SH-SY5Y (cell line): ENCODE measurements at regions not wholly inside any gene's neighbourhood (a gene's known extent, or its start where the extent isn't known, plus 50 kb on each side); places are given as distances from the start of the nearest gene placed in this dataset.

ENCODE experiments used
- GATA2 ChIP-seq: IDR thresholded peaks from 2 replicates; pipeline ENCODE4 v1.6.1; 2011; ENCODE audit warnings: mild to moderate bottlenecking, low read depth, low read length
- GATA3 ChIP-seq: IDR thresholded peaks from 2 replicates; pipeline ENCODE4 v1.6.1; 2011; ENCODE audit warnings: low read depth, mild to moderate bottlenecking, low read length, moderate library complexity

DNA sequence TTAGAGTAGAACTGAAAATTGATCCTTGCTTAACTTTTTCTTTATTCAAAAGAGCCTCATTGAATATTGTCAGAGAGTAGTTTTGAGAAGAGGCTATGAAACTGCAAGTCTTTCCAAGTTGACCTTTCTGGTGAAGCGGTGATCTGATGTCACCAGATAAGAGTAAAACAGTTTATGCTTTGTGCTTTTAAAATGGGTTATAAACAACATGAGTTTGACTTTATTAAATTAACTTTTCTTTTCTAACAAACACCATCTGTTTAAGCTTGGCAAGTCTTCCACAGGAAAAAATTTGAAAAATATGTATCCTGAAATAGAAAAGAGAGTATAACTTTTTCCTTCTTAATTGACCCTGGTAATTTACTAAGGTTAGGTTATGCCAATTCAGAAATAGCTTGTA is 408.7 kb upstream of the NOVA1 start:
- TF ChIP-seq GATA2 (no peak), GATA3 (no peak)

DNA sequence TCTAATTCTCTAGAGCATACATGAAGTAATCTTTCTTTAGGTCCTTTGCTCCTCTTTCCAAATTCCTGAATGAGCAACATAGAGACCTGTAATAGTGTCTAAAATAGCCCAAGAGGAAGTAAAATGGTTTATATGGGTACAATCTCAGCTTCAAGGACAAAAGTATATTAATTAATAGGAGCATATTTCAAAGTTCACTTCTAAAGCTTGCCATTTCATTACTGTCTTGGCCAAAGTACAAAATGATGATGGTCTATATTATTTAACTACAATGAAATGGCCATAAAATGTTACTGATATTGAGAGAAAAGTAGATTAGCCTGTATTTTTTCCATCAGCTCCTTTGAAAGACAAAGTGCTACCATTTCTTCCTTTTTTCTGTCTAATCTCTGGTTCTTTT is 410.4 kb upstream of the NOVA1 start:
- no peak for TF ChIP-seq GATA3
- no peak for TF ChIP-seq GATA2

DNA sequence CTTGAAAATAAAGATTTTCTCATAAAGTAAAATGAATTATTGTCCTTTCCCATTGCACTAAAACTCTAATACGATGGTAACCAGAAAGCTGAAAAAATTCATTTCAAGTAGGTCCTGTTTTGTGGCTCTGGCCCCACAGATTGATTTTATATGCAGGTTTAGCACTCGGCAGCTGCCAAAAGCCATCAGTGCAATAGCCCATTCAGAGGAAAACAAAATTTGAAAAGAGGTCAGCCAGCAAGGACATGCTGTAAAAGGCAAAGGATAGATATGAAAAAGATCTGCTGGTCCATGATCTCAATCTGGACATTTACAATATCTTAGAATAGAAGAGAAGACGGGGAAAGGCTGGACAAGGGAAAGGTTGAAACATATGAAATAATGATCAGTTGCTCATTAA is 414.8 kb upstream of the NOVA1 start:
- TF ChIP-seq GATA2 (no peak), GATA3 (no peak)

DNA sequence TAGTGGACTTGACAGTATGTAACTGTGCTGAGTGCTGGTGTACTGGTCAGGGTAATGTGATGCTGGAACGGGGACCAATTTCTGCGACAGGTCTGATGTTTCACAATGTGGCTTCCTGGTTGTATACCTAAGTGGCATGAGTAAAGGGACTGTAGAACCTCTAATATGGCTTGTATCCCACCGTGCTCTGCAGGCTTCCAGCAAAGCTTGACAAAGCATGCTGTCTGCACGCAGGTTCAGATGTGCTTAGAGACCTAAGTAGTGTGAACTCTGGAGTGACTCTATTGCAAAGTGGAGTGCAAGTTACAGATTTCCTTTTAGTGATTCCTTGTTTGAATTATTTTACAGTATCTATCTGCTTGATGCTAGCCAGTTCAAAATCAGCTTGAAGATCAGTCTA is 415.8 kb upstream of the NOVA1 start:
- TF ChIP-seq GATA3, result no peak
- TF ChIP-seq GATA2, result no peak

DNA sequence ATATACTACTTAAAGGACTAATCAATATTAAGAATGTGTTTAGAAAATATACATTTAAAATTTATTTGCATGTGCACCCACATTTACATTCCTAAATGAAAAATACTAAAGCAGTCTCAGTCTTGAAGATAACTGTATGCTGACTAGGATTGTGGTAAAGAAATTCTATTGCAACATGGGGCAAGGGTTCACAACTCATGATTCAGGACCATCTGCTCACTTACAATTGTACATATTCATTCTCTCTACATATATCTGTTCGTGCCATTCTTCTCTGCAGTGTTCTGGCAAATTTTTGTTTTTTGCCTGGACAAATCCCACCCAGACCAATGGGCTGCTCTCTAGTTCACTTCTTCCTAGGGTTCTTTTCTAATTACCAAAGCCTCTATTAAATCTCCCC is 417.2 kb upstream of the NOVA1 start:
- TF ChIP-seq GATA3, result no peak
- TF ChIP-seq GATA2, result no peak

DNA sequence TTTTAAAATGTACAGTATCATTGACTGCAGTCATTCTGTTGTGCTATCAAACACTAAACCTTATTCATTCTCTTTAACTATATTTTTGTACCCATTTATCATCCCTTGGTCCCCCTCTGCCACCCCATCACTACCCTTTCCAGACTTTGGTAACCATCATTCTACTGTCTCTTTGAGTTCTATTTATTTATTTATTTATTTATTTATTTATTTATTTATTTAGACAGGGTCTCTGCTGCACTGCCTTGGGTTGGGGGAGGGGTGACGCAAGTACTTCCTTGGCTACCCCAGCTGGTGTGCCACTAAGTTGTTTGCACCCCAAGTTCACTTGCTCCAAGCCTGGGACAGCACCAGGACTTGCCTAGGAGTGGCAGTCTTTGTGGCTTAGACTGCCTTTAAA is 427.8 kb upstream of the NOVA1 start:
- TF ChIP-seq GATA2 (no peak), GATA3 (no peak)

DNA sequence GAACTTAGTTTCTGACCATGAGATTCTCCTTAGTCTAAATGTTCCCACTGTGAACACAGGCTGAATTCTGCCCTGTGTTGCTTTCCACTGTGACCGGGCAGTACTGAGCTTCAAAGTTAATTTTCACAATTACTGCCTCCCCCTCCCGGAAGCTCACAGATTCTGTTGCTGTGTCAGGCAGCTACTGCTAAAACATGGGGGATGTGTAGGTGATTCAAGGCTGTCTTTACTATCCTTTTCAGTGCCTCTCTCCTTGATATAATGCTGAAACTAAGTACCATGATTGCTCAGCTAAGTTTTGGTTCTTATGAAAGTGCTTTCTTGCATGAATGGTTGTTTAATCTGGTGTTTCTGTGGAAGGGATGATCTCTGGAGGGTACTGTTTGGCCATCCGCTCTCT is 428.3 kb upstream of the NOVA1 start:
- TF ChIP-seq GATA3 (no peak), GATA2 (no peak)

DNA sequence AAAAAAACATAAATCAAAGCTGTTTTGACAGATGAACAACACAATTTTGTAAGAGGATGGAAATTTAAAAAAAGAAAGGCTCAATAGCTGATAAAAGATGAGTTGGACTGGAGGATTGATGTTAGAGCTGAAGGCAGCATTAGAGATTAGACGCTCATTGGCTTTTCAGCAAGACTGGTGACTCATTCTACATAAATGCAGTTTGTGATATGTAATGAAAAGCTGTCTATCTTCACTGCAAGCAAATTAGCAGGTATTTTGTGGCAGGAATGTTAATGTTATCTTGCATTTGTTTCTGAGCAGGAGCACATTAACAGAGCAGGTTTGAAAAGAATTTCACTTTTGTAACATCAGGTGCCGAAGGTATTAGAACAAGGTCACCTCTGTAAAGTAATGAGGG is 442.7 kb upstream of the NOVA1 start:
- TF ChIP-seq GATA3 (no peak), GATA2 (no peak)

DNA sequence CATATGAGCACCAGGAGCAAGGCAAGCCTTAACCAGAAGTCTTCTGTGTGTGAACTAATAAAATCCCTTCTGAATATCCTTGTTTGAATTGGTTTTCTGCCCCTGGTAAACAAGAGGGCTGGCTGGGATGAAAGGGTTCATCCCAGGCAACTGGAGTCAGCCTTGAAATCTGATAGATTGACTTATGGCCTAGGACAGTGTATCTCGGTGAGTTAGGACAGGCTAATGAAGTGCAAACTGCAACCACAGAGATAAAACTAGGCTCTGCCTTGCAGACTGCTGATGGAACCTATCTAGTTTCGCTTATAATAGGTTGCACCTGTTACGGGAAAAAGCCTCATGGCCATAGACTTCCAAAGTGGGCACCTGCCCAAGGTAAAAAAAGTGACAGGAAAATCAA is 451.9 kb upstream of the NOVA1 start:
- TF ChIP-seq GATA3 (no peak), GATA2 (no peak)

DNA sequence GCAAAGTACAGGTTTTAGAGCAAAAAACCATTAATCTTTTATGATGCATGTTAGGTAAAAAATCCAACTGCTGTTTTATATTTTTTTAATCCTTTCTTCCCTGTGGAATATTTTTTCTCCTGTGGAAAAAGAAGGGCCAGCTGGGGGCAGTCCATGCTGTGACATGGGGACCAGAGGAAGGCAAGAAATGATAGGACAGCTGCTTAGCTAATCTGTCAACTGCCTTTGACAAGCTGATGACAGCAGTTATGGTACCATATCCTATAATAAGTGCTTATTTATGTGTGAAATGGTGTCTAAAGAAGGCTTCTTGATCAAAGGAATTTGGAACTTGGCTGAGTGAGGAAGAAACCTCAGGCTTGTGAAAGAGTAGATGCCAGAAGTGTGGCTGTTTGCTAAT is 452.4 kb upstream of the NOVA1 start:
- TF ChIP-seq GATA2, result no peak
- TF ChIP-seq GATA3, result no peak

DNA sequence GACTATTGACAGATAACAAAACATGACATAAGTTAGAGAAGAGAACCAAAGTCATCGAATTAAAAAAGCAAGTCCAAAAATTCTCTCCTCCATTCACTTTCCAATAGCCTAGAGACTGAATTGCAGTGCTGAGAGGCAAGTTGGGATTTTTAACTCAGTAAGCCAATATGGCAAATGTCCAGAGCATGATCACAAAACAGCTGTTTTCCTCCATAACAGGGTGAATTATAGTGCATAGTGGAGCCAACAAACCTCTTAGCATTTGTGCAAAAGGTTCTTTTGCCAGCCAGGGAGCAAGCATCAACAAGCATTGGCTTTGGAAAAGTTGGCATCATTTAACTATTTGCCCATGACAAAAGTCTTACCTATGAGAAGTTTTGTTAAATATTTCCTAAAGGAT is 458.8 kb upstream of the NOVA1 start:
- no peak for TF ChIP-seq GATA2
- TF ChIP-seq GATA3, result no peak

DNA sequence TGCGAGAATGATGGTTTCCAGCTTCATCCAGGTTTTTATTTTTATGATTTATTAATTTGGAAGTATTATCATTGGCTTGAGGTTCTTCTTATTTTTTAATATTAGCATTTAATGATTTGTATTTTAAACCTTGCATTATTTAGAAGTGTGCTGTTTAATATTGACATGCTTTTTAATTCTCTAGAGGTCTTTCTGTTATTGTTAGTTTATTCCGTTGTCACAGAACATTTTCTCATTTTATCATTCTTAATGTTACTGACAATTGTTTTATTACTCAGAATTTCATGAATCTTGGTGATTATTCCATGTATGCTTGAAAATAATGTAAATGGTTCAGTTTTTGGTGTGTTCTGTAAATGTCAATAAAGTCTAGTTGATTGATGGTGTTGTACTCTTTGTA is 463.5 kb upstream of the NOVA1 start:
- TF ChIP-seq GATA2 (no peak), GATA3 (no peak)

DNA sequence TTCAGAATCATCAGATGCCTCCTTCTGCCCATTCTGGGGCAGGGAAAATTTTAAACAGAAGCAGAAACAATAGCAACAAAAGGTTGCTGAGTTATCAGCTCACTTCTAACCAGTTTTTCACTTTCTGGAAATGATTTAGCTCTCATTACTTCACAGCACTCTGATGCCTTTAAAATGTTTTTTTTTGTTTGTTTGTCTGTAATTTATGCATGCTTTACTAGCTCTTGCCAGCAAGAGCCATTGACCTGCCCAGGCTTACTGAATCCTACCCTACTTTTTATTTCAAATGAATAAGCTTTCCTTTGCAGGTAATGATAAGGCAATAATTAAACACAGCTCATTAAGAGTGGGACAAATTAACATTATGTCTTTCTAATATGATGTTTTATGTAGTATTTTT is 466.1 kb upstream of the NOVA1 start:
- no peak for TF ChIP-seq GATA2
- TF ChIP-seq GATA3, result no peak

DNA sequence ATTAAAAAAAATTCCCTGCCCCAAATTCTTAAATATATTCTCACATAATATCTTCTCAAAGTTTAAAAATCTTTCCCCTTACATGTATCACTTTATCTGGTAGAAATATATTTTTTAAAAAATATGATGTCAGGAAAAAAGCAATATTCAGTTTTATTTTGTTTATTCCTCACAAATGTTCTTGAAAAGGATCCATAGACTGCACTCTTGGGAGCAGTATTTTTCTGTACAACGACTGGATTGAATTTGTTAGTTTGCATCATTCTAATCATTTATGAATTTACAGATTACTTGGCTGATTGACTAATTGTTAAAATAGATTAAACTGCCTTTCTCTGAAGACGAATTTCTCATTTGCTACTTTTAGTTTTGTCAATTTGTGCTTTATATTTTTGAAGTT is 468.1 kb upstream of the NOVA1 start:
- no peak for TF ChIP-seq GATA2
- TF ChIP-seq GATA3, result no peak

DNA sequence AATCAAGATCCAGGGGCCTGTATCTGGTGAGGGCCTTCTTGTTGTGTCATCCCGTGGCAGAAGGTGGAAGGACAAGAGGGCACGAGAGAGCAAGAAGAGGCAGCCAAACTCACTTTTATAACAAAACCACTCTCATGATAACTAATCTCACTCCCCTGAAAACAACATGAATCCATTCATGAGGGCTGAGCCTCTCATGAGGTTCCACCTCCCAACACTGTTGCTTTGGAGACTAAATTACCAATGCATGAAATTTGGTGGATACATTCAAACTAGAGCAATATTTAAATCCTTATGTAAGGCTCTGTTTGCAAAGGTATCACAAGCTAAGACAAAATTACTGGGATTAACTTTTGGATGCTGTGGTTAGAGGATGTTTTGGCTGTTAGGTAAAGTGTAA is 470.1 kb upstream of the NOVA1 start:
- TF ChIP-seq GATA3 (no peak), GATA2 (no peak)

DNA sequence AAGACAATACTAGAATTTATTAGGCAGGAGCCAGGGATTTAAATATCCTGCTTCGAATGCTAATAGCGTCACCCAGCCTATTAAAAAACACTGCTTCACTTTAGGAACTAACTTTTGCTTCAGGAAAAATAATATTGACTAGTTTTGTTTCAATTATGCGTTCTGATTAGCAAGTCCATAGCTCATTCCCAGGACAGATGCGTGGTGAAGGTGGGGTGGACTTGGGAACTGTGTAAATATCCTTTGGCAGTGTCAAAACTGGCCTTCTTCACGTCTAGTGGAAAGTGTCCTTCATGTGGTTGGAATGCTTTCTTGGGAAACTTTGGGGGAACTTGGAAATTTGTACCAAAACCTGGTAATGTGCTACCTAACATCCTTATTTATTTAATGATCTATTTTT is 474.8 kb upstream of the NOVA1 start:
- TF ChIP-seq GATA2 (no peak), GATA3 (no peak)

DNA sequence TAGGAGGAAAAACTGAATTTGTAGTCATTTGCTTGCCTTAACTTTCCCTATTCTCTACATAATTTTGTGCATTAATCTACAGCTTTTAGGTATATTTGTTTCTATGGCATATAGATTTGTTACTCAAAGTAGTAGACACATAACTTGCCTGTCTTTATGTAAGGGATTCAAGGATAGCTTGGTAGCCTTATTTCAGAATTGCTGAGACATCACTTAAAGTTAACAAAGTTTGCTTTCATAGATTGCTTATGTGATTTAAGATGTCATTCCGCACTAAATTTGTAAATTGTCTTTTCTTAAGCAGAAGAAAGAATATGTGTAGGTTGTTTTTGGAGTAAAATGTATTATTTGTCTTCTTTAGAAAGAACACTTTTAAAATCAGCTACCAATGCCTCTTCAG is 477.7 kb upstream of the NOVA1 start:
- TF ChIP-seq GATA2, result no peak

DNA sequence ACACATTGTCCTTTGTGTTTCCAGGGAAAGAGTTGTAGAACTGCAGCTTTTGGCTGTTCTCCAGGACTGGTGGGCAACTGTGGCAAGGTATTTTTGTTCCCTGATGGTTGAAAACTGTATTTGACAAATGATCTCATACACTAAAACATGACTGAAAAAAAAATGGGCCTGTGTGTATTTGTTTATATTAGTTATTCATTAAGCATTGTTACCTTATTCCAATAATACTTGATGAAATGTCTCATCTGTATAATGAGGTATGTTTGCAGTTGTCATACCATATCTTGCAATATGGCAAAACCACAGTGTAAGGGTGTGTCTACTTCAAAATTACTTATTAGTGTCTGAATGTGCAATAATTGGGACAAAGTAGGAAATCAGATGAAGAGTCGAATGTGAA is 479.4 kb upstream of the NOVA1 start:
- TF ChIP-seq GATA2, result no peak
- no peak for TF ChIP-seq GATA3
